ENCODE measurements at regions not wholly inside any gene's neighbourhood (a gene's known extent, or its start where the extent isn't known, plus 50 kb on each side); places are given as distances from the start of the nearest gene placed in this dataset.

DNA sequence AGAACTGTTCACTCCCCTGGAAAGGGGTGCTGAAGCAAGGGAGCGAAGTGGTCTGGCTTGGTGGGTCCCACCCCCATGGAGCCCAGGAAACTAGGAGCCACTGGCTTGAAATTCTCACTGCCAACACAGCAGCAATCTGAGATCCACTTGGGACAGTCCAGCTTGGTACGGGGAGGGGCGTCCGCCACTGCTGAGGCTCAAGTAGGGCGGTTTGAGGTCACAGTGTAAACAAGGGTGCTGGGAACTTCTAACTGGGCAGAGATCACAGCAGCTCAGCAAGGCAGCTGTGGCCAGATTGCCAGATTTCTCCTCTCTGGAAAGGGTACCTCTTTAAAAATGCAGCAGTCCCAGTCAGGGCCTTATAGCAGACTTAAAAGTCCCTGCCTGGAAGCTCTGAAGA is 53.9 kb upstream of the GALNTL6 start:
- H3K36me3 Mint-ChIP-seq (ENCODE audit: low read depth), result peaks cover 10% of the 10 kb centered on the region
- no peak overlapping the region for H3K4me3 Mint-ChIP-seq
- no peaks in the 10 kb centered on the region for H3K27me3 Mint-ChIP-seq (ENCODE audit: low read depth)
- peaks cover 15% of the 10 kb centered on the region for H3K9me3 Mint-ChIP-seq
- H3K4me1 Mint-ChIP-seq, result no peaks in the 10 kb centered on the region
- no peak overlapping the region for H3K27ac Mint-ChIP-seq (ENCODE audit: unreplicated experiment)
- no peak for DNase-seq (ENCODE audit: low read depth, low spot score)
- TF ChIP-seq, protein P1, sequence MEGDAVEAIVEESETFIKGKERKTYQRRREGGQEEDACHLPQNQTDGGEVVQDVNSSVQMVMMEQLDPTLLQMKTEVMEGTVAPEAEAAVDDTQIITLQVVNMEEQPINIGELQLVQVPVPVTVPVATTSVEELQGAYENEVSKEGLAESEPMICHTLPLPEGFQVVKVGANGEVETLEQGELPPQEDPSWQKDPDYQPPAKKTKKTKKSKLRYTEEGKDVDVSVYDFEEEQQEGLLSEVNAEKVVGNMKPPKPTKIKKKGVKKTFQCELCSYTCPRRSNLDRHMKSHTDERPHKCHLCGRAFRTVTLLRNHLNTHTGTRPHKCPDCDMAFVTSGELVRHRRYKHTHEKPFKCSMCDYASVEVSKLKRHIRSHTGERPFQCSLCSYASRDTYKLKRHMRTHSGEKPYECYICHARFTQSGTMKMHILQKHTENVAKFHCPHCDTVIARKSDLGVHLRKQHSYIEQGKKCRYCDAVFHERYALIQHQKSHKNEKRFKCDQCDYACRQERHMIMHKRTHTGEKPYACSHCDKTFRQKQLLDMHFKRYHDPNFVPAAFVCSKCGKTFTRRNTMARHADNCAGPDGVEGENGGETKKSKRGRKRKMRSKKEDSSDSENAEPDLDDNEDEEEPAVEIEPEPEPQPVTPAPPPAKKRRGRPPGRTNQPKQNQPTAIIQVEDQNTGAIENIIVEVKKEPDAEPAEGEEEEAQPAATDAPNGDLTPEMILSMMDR (conservative IDR thresholded peaks at IDR 0.05), result no peak

GRCh38 chr4:171751538-171751937 is 61.7 kb upstream of the GALNTL6 start:
- no peak for DNase-seq (ENCODE audit: low read depth, low spot score)
- no peaks in the 10 kb centered on the region for H3K4me1 Mint-ChIP-seq
- no peak overlapping the region for H3K27ac Mint-ChIP-seq (ENCODE audit: unreplicated experiment)
- no peaks in the 10 kb centered on the region for H3K27me3 Mint-ChIP-seq (ENCODE audit: low read depth)
- H3K36me3 Mint-ChIP-seq (ENCODE audit: low read depth), result no peaks in the 10 kb centered on the region
- H3K9me3 Mint-ChIP-seq, result no peaks in the 10 kb centered on the region
- H3K4me3 Mint-ChIP-seq, result no peak overlapping the region
- TF ChIP-seq, protein P1 (conservative IDR thresholded peaks at IDR 0.05), result no peak

DNA sequence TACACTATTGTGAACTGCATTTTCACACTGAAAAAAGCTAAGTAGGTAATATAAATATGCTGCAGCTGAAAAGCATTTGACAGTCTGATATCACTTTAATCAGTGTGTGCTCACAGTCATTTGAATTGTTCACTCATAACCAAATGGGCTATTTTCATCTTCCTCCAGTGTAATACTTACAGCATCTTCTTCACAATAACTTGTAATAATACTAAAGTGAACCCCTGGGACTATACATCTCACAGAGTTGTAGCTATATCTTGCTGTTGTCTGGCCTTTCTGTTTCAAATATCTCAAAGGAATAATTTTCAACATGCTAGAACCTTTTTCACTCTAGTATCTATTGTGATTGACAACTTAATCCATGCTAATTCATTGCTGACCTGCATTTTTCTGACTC is 66.8 kb upstream of the GALNTL6 start:
- TF ChIP-seq, protein P1 (conservative IDR thresholded peaks at IDR 0.05), result no peak
- H3K27ac Mint-ChIP-seq (ENCODE audit: unreplicated experiment), result no peak overlapping the region
- H3K36me3 Mint-ChIP-seq (ENCODE audit: low read depth), result no peaks in the 10 kb centered on the region
- no peak for DNase-seq (ENCODE audit: low read depth, low spot score)
- H3K4me3 Mint-ChIP-seq, result no peak overlapping the region
- no peaks in the 10 kb centered on the region for H3K9me3 Mint-ChIP-seq
- no peaks in the 10 kb centered on the region for H3K27me3 Mint-ChIP-seq (ENCODE audit: low read depth)
- H3K4me1 Mint-ChIP-seq, result no peaks in the 10 kb centered on the region

- DNase-seq (ENCODE audit: low read depth, low spot score), result no peak
- H3K4me1 Mint-ChIP-seq, result no peaks in the 10 kb centered on the region
- no peaks in the 10 kb centered on the region for H3K9me3 Mint-ChIP-seq
- TF ChIP-seq, protein P1 (conservative IDR thresholded peaks at IDR 0.05), result no peak
- no peaks in the 10 kb centered on the region for H3K36me3 Mint-ChIP-seq (ENCODE audit: low read depth)
- H3K27me3 Mint-ChIP-seq (ENCODE audit: low read depth), result no peaks in the 10 kb centered on the region
- no peak overlapping the region for H3K4me3 Mint-ChIP-seq
- H3K27ac Mint-ChIP-seq (ENCODE audit: unreplicated experiment), result no peak overlapping the region
Measured at GRCh38 chr4:171742436-171742835, 70.8 kb upstream of the GALNTL6 start.

DNA sequence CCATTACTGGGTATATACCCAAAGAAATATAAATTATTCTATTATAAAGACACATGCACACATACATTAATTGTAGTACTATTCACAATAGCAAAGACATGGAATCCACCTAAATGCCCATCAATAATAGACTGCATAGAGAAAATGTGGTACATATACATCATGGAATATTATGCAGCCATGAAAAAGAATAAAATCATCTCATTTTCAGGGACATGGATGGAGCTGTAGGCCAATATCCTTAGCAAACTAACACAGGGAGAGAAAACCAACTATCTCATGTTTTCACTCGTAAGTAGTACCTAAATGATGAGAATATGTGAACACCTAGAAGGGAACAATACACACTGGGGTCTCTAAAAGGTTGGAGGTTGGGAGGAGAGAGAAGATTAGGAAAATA is 86.0 kb upstream of the GALNTL6 start:
- Mint-ChIP-seq H3K9me3 (peaks cover 13% of the 10 kb centered on the region), H3K27me3 (ENCODE audit: low read depth) (no peaks in the 10 kb centered on the region), H3K27ac (ENCODE audit: unreplicated experiment) (no peak overlapping the region), H3K36me3 (ENCODE audit: low read depth) (no peaks in the 10 kb centered on the region), H3K4me1 (no peaks in the 10 kb centered on the region), H3K4me3 (no peak overlapping the region)
- TF ChIP-seq, protein P1 (conservative IDR thresholded peaks at IDR 0.05), result no peak
- DNase-seq (ENCODE audit: low read depth, low spot score), result no peak

- no peaks in the 10 kb centered on the region for H3K4me1 Mint-ChIP-seq
- TF ChIP-seq, protein P1 (conservative IDR thresholded peaks at IDR 0.05), result no peak
- no peak for DNase-seq (ENCODE audit: low read depth, low spot score)
- peaks cover 7% of the 10 kb centered on the region for H3K9me3 Mint-ChIP-seq
- no peak overlapping the region for H3K27ac Mint-ChIP-seq (ENCODE audit: unreplicated experiment)
- no peak overlapping the region for H3K4me3 Mint-ChIP-seq
- no peaks in the 10 kb centered on the region for H3K27me3 Mint-ChIP-seq (ENCODE audit: low read depth)
- H3K36me3 Mint-ChIP-seq (ENCODE audit: low read depth), result no peaks in the 10 kb centered on the region
Measured at GRCh38 chr4:171721937-171722336, 91.3 kb upstream of the GALNTL6 start.
